Glomerular visceral epithelial cell (primary cell): ENCODE measurements at regions not wholly inside any gene's neighbourhood (a gene's known extent, or its start where the extent isn't known, plus 50 kb on each side); places are given as distances from the start of the nearest gene placed in this dataset.

Experiments
- DNase-seq: peaks from one replicate; pipeline ENCODE4 v3.0.0-alpha.2; 2016; ENCODE audit errors: extremely low spot score

- DNase-seq: no peak
Measured at GRCh38 chr9:109950710-109951443, 170.9 kb downstream of the PALM2AKAP2 start.

GRCh38 chr9:109953300-109953699 lies 173.3 kb downstream of the PALM2AKAP2 start:
- no peak for DNase-seq

- DNase-seq: no peak
Measured at GRCh38 chr9:109953813-109954497, 174.0 kb downstream of the PALM2AKAP2 start.

GRCh38 chr9:109956717-109957440 lies 176.9 kb downstream of the PALM2AKAP2 start:
- DNase-seq: no peak

GRCh38 chr9:109959679-109960078 lies 179.7 kb downstream of the PALM2AKAP2 start:
- DNase-seq: no peak

- no peak for DNase-seq
Measured at GRCh38 chr9:109961626-109962025, 181.6 kb downstream of the PALM2AKAP2 start.

GRCh38 chr9:109962215-109962614 lies 182.2 kb downstream of the PALM2AKAP2 start:
- no peak for DNase-seq

GRCh38 chr9:109963079-109963478 lies 183.1 kb downstream of the PALM2AKAP2 start:
- DNase-seq: no peak

GRCh38 chr9:109966643-109967368 lies 186.8 kb downstream of the PALM2AKAP2 start:
- DNase-seq: no peak

- DNase-seq: no peak
Measured at GRCh38 chr9:109967651-109968642, 187.9 kb downstream of the PALM2AKAP2 start.

- peak; percentile 21 for DNase-seq
Measured at GRCh38 chr9:109969011-109969410, 189.0 kb downstream of the PALM2AKAP2 start.

GRCh38 chr9:109969573-109970237 lies 189.7 kb downstream of the PALM2AKAP2 start:
- DNase-seq: no peak

- DNase-seq: no peak
Measured at GRCh38 chr9:109971226-109971625, 191.2 kb downstream of the PALM2AKAP2 start.

- DNase-seq: peak; percentile 46
Measured at GRCh38 chr9:109972026-109972882, 192.3 kb downstream of the PALM2AKAP2 start.

GRCh38 chr9:109973336-109973735 lies 193.3 kb downstream of the PALM2AKAP2 start:
- DNase-seq: no peak

GRCh38 chr9:109974143-109974917 lies 194.3 kb downstream of the PALM2AKAP2 start:
- DNase-seq: no peak

- DNase-seq: no peak
Measured at GRCh38 chr9:109974918-109975276, 194.9 kb downstream of the PALM2AKAP2 start.

- peak; percentile 8 for DNase-seq
Measured at GRCh38 chr9:109975574-109976295, 195.7 kb downstream of the PALM2AKAP2 start.
